OCI-LY3 (cell line): ENCODE measurements at regions not wholly inside any gene's neighbourhood (a gene's known extent, or its start where the extent isn't known, plus 50 kb on each side); places are given as distances from the start of the nearest gene placed in this dataset.

ENCODE experiments used
- H2AFZ ChIP-seq: fragments of 200-600, 300-600 bp; shearing (Covaris generic); 2 replicates; pipeline ENCODE4 v1.6.0; 2014; ENCODE audit warnings: antibody characterized with exemption, low read depth, low read length
- H3K27ac ChIP-seq: fragments of 200-600, 300-600 bp; sonication (generic); 2 replicates; pipeline ENCODE4 v1.5.1; 2014; ENCODE audit warnings: mild to moderate bottlenecking, low read length, moderate library complexity, mixed read lengths
- H3K27me3 ChIP-seq: fragments of 200-600, 300-600 bp; sonication (generic); 2 replicates; pipeline ENCODE4 v1.6.1; 2014; ENCODE audit warnings: low read depth, low read length, mixed read lengths
- H3K36me3 ChIP-seq: fragments of 200-600, 300-600 bp; sonication (generic); replicated peaks from 2 replicates; pipeline ENCODE3; 2014; ENCODE audit warnings: low read depth, low read length, mixed read lengths
- H3K4me1 ChIP-seq: fragments of 300-600, 200-600 bp; sonication (generic); 2 replicates; pipeline ENCODE4 v1.6.1; 2014; ENCODE audit warnings: low read length, mixed read lengths
- H3K4me2 ChIP-seq: fragments of 200-600, 300-600 bp; sonication (generic); 2 replicates; pipeline ENCODE4 v1.6.1; 2014; ENCODE audit warnings: low read length, mixed read lengths
- H3K4me3 ChIP-seq: fragments of 300-600, 200-600 bp; sonication (generic); 2 replicates; pipeline ENCODE4 v1.5.1; 2014; ENCODE audit warnings: antibody characterized with exemption, mild to moderate bottlenecking, low read length, moderate library complexity
- H3K79me2 ChIP-seq: fragments of 300-600, 200-600 bp; shearing (Covaris generic); 2 replicates; pipeline ENCODE4 v1.6.1; 2014; ENCODE audit warnings: mild to moderate bottlenecking, low read length, mixed read lengths
- H3K9ac ChIP-seq: fragments of 300-600, 200-600 bp; shearing (Covaris generic); 2 replicates; pipeline ENCODE4 v1.6.0; 2014; ENCODE audit warnings: mild to moderate bottlenecking, low read length, moderate library complexity
- H3K9me3 ChIP-seq: fragments of 200-600, 300-600 bp; shearing (Covaris generic); 2 replicates; pipeline ENCODE4 v1.6.1; 2014; ENCODE audit warnings: low read length, mixed read lengths; ENCODE audit not compliant: insufficient read depth
- H4K20me1 ChIP-seq: fragments of 200-600, 300-600 bp; sonication (generic); 2 replicates; pipeline ENCODE4 v1.6.1; 2016; ENCODE audit warnings: low read length, mixed read lengths; ENCODE audit not compliant: insufficient read depth
- EZH2phosphoT487 ChIP-seq: fragments of 200-600 bp; shearing (Covaris generic); IDR thresholded peaks from 2 replicates; pipeline ENCODE4 v1.6.1; 2018; ENCODE audit warnings: antibody characterized with exemption, mixed run types, low read depth
- TF ChIP-seq, protein P1 (sequence below): fragments of 200-600, 300-600 bp; sonication (generic); IDR thresholded peaks from 2 replicates; pipeline ENCODE4 v1.5.1; 2014; ENCODE audit warnings: antibody characterized with exemption, low read length, low read depth

DNA sequence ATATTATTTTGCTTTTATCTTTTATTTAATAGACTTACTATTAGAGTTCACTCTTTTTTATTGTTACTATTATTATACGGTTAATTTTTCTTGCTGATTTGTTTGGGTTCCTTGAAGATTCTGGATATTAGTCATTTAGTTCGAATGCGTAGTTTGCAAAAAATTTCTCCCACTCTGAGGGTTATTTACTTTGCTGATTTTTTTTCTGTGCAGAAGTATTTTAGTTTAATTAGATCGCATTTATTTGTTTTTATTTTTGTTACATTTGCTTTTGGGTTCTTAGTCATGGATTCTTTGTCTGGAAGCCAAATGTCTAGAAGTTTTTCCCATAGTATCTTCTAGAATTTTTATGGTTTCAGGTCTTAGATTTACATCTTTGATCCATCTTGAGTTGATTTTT, 585.2 kb downstream of the CPS1 start:
- H3K9ac ChIP-seq = no peak overlapping the region
- H3K4me3 ChIP-seq = no peak overlapping the region
- no peaks in the 10 kb centered on the region for H3K36me3 ChIP-seq
- no peaks in the 10 kb centered on the region for H4K20me1 ChIP-seq
- H3K4me2 ChIP-seq = no peak overlapping the region
- no peaks in the 10 kb centered on the region for H3K4me1 ChIP-seq
- H3K79me2 ChIP-seq = no peaks in the 10 kb centered on the region
- no peak overlapping the region for H2AFZ ChIP-seq
- TF ChIP-seq, protein P1, sequence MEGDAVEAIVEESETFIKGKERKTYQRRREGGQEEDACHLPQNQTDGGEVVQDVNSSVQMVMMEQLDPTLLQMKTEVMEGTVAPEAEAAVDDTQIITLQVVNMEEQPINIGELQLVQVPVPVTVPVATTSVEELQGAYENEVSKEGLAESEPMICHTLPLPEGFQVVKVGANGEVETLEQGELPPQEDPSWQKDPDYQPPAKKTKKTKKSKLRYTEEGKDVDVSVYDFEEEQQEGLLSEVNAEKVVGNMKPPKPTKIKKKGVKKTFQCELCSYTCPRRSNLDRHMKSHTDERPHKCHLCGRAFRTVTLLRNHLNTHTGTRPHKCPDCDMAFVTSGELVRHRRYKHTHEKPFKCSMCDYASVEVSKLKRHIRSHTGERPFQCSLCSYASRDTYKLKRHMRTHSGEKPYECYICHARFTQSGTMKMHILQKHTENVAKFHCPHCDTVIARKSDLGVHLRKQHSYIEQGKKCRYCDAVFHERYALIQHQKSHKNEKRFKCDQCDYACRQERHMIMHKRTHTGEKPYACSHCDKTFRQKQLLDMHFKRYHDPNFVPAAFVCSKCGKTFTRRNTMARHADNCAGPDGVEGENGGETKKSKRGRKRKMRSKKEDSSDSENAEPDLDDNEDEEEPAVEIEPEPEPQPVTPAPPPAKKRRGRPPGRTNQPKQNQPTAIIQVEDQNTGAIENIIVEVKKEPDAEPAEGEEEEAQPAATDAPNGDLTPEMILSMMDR = no peak
- TF ChIP-seq EZH2phosphoT487 = no peak
- no peaks in the 10 kb centered on the region for H3K9me3 ChIP-seq
- no peak overlapping the region for H3K27ac ChIP-seq
- H3K27me3 ChIP-seq = no peaks in the 10 kb centered on the region

- Histone ChIP-seq H3K36me3 (no peaks in the 10 kb centered on the region), H3K9me3 (no peaks in the 10 kb centered on the region), H3K4me3 (no peak overlapping the region), H3K27ac (no peak overlapping the region), H3K79me2 (no peaks in the 10 kb centered on the region), H2AFZ (no peak overlapping the region), H3K27me3 (no peaks in the 10 kb centered on the region), H3K9ac (no peak overlapping the region), H3K4me1 (no peaks in the 10 kb centered on the region), H4K20me1 (no peaks in the 10 kb centered on the region), H3K4me2 (no peak overlapping the region)
- TF ChIP-seq EZH2phosphoT487 = no peak
- TF ChIP-seq, protein P1 = no peak
These were observed 587.7 kb downstream of the CPS1 start for GRCh38 chr2:211144078-211144477.

- no peak overlapping the region for H3K4me3 ChIP-seq
- TF ChIP-seq, protein P1 = no peak
- no peak for TF ChIP-seq EZH2phosphoT487
- no peak overlapping the region for H3K4me2 ChIP-seq
- no peak overlapping the region for H3K27ac ChIP-seq
- no peak overlapping the region for H2AFZ ChIP-seq
- no peaks in the 10 kb centered on the region for H4K20me1 ChIP-seq
- no peaks in the 10 kb centered on the region for H3K36me3 ChIP-seq
- no peaks in the 10 kb centered on the region for H3K27me3 ChIP-seq
- no peaks in the 10 kb centered on the region for H3K4me1 ChIP-seq
- no peaks in the 10 kb centered on the region for H3K79me2 ChIP-seq
- H3K9me3 ChIP-seq = no peaks in the 10 kb centered on the region
- H3K9ac ChIP-seq = no peak overlapping the region
These were observed 588.7 kb downstream of the CPS1 start for GRCh38 chr2:211144974-211145665.

- Histone ChIP-seq H2AFZ (no peak overlapping the region), H3K27ac (no peak overlapping the region), H3K4me3 (no peak overlapping the region), H3K9ac (no peak overlapping the region), H4K20me1 (no peaks in the 10 kb centered on the region), H3K9me3 (no peaks in the 10 kb centered on the region), H3K36me3 (no peaks in the 10 kb centered on the region), H3K79me2 (no peaks in the 10 kb centered on the region), H3K4me2 (no peak overlapping the region), H3K27me3 (no peaks in the 10 kb centered on the region), H3K4me1 (no peaks in the 10 kb centered on the region)
- TF ChIP-seq EZH2phosphoT487 = no peak
- TF ChIP-seq, protein P1 = no peak
These were observed 593.3 kb downstream of the CPS1 start for GRCh38 chr2:211149731-211150130.
